ENCODE measurements at regions not wholly inside any gene's neighbourhood (a gene's known extent, or its start where the extent isn't known, plus 50 kb on each side); places are given as distances from the start of the nearest gene placed in this dataset.

GRCh38 chr4:178457286-178457685 lies 1015.0 kb upstream of the AGA start:
- TF ChIP-seq POLR2A (IDR thresholded peaks at IDR 0.05; ENCODE audit: low read depth, low read length): no peak
- DNase-seq (ENCODE audit: insufficient read length, low spot score) (no peak), FAIRE-seq (no peak)

GRCh38 chr4:178462710-178463109 lies 1020.5 kb upstream of the AGA start:
- no peak for TF ChIP-seq POLR2A (IDR thresholded peaks at IDR 0.05; ENCODE audit: low read depth, low read length)
- no peak for DNase-seq (ENCODE audit: insufficient read length, low spot score)
- FAIRE-seq: no peak

DNA sequence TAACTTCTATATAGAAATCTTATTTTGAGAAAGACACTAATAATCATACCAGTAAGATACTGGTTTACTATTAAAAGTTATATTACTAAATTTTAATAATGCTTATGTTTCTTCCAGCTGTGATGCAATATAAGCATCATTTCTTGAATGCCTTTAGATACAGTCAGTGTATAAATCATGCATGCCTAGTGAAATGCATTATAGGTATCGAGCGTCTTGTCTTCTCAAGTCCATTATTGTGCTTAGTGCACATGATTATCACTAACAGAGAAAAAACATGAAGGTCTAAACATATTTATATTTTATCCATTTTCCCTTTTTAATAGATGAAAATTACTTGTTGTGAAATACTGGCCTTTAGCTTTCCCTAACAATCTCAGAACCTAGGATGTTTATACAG lies 1021.5 kb upstream of the AGA start:
- DNase-seq (ENCODE audit: insufficient read length, low spot score): no peak
- TF ChIP-seq POLR2A (IDR thresholded peaks at IDR 0.05; ENCODE audit: low read depth, low read length): no peak
- FAIRE-seq: no peak

DNA sequence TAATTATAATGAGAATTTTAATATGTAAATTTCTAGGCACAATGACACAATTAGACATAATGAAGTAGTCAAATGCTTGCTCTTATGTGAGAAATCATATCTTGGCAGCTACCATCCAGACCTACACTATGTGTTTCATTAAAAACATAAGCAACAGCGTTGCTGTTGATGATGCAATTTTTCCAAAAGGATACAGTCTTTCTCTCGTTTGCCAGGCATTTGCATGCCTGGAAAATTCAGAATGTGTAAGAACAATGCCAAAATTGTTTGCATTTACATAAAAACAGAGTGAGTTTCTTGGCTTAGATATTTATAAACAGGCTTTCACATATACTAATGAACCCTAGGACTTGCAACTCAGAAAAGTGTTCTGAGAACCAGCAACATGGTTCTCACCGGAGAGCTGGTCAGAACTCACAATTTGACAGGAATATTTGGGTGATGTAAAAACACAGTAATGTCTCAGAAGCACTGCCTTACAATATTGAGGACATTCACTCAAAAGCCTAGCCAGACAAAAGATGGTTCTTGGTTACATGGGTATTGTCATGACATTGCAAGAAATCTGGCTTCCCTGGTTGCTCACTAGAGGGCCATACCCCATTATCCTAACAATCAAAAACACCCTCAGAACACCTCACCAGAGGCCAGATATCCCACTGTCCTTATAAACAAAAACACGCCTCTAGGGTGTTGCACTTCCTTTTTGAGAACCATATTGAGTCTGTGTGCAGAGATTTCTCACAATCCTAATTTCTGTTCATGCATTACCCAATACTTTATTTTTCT lies 1029.0 kb upstream of the AGA start:
- TF ChIP-seq POLR2A (IDR thresholded peaks at IDR 0.05; ENCODE audit: low read depth, low read length): no peak
- FAIRE-seq (no peak), DNase-seq (ENCODE audit: insufficient read length, low spot score) (no peak)

GRCh38 chr4:178471994-178472393 lies 1029.8 kb upstream of the AGA start:
- DNase-seq (ENCODE audit: insufficient read length, low spot score) (no peak), FAIRE-seq (no peak)
- TF ChIP-seq POLR2A (IDR thresholded peaks at IDR 0.05; ENCODE audit: low read depth, low read length): no peak

GRCh38 chr4:178480105-178480504 lies 1037.9 kb upstream of the AGA start:
- DNase-seq (ENCODE audit: insufficient read length, low spot score) (no peak), FAIRE-seq (no peak)
- no peak for TF ChIP-seq POLR2A (IDR thresholded peaks at IDR 0.05; ENCODE audit: low read depth, low read length)

DNA sequence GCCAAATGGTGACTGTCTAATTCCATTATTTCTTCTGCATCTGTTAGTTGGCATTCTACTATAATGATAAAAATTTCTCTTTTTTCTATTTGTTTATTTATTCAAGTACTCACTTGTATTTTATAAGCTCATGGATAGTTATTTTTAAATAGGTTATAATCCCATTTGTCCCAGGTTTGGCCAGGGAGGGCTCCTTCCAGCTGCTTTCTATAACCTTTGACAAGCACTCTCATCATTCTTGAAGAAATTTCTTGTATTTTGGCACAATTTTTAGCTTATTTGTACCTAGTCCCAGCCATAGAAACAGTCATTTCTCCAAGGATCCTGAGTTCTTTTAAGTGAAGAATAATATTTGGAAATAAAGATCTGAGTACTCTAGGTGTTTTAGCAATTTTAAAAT lies 1038.6 kb upstream of the AGA start:
- no peak for DNase-seq (ENCODE audit: insufficient read length, low spot score)
- no peak for TF ChIP-seq POLR2A (IDR thresholded peaks at IDR 0.05; ENCODE audit: low read depth, low read length)
- no peak for FAIRE-seq

GRCh38 chr4:178481564-178481963 lies 1039.3 kb upstream of the AGA start:
- FAIRE-seq: no peak
- no peak for TF ChIP-seq POLR2A (IDR thresholded peaks at IDR 0.05; ENCODE audit: low read depth, low read length)

GRCh38 chr4:178523038-178523437 lies 1080.8 kb upstream of the AGA start:
- no peak for TF ChIP-seq POLR2A (IDR thresholded peaks at IDR 0.05; ENCODE audit: low read depth, low read length)
- DNase-seq (ENCODE audit: insufficient read length, low spot score): no peak
- FAIRE-seq: no peak

More at GRCh38 chr4:178481564-178481963, 1039.3 kb upstream of the AGA start:
- no peak for DNase-seq (ENCODE audit: insufficient read length, low spot score)

DNA sequence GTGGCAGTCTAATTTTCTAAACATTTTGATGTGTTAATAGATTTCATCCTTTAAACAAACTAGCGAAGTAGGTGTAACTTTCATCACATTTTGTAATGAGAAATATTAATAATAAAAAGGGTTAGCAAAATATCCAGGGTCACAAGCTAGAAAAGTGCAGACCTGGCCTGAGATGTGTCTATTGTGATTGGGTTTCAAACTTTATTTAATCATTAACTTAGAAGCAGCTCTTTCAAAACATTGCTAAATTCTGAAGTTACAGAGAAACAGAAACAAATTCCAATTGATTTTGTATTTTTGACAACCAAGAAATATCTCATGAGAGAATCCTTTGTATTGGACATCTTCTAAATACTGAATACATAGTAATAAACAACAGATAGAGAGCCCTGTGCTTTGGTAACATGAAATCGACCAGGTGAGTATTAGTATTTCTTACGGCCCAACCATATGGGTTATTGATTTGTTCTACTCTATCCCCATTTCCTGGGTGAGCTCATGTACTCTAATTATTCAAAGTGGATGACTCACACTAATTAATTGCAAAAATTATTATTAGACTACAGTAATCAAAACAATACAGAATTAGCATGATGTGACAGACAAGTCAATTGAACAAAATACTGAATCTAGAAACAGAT lies 1093.8 kb upstream of the AGA start:
- no peak for TF ChIP-seq POLR2A (IDR thresholded peaks at IDR 0.05; ENCODE audit: low read depth, low read length)
- no peak for FAIRE-seq
- no peak for DNase-seq (ENCODE audit: insufficient read length, low spot score)

DNA sequence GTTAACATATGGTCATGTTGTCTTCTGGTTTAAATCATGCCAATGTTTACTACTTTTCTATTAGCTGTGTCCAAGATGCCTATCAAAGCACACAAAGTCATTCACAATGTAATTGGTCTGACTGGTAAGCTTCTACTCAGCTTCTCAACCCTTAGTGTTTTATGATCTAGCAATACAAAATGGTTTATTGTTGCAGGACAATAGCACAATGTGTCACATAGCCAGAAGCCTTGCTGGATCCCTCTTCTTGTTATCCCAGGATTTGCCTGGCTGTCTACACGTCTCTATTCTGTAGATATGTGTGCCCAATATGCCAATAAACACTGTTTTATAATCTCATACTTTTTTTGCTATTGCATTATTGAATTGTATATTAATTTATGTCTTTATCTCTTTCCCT lies 1111.0 kb upstream of the AGA start:
- FAIRE-seq (no peak), DNase-seq (ENCODE audit: insufficient read length, low spot score) (no peak)
- no peak for TF ChIP-seq POLR2A (IDR thresholded peaks at IDR 0.05; ENCODE audit: low read depth, low read length)

- no peak for DNase-seq (ENCODE audit: insufficient read length, low spot score)
- FAIRE-seq: no peak
- no peak for TF ChIP-seq POLR2A (IDR thresholded peaks at IDR 0.05; ENCODE audit: low read depth, low read length)
These were observed 1112.1 kb upstream of the AGA start for GRCh38 chr4:178554352-178554751.

GRCh38 chr4:178556796-178557195 lies 1114.6 kb upstream of the AGA start:
- DNase-seq (ENCODE audit: insufficient read length, low spot score) (no peak), FAIRE-seq (no peak)
- TF ChIP-seq POLR2A (IDR thresholded peaks at IDR 0.05; ENCODE audit: low read depth, low read length): no peak

DNA sequence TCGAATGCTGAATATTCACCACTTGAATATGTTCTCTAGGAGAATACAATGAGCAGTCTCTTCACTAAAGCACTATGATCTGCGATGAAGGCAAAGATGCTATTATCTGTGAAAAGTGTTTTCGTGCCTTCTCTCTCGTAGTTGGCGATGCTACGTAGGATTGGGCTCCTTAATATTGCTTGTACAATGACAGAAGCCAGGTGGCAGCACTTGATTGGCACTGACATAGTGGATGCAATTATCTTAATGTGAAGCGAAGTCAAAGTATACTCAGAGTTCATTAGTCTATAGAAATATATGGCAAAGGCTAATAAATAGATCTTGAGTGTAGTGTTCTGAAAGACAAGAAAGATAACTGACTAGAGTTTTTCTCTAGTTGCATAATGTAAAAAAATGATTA lies 1135.7 kb upstream of the AGA start:
- FAIRE-seq (no peak), DNase-seq (ENCODE audit: insufficient read length, low spot score) (no peak)
- TF ChIP-seq POLR2A (IDR thresholded peaks at IDR 0.05; ENCODE audit: low read depth, low read length): no peak

DNA sequence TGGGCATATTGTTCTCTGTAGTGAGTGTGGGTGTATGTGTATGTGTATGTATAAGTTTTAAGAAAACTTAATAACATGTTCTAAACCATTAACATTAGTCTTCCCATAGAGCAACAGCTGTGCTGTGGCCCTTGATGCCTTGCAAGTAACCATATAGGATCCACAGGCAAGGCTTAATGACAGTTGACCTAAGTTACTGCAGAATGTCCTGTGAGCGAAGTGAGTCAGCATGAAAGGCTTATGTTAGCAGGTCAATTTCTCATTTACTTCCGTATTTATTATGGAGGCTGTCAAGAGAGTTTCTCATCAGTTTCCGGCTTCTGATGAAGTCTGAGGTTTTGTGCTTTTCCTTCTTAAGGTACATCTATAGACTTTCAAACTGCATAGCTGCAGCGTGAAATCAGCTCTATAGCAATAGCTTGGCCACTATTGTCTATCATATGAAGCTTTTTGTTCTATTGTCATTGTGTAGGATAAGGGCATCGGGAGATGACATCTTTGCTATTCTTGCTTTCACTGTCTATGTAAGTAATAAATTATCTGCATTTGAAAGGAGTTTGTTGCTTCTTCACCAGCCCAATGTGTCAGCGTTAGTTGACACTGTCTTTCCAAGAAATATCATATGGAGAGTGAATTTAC lies 1153.4 kb upstream of the AGA start:
- no peak for TF ChIP-seq POLR2A (IDR thresholded peaks at IDR 0.05; ENCODE audit: low read depth, low read length)
- FAIRE-seq (no peak), DNase-seq (ENCODE audit: insufficient read length, low spot score) (no peak)
